GM18511 (cell line): ENCODE measurements at regions not wholly inside any gene's neighbourhood (a gene's known extent, or its start where the extent isn't known, plus 50 kb on each side); places are given as distances from the start of the nearest gene placed in this dataset.

Source experiments
- ATAC-seq: cut with Tn5 transposase; IDR thresholded peaks from one replicate; pipeline ENCODE4 v1.9.1; 2021; ENCODE audit warnings: mild to moderate bottlenecking, moderate library complexity; ENCODE audit not compliant: unreplicated experiment

DNA sequence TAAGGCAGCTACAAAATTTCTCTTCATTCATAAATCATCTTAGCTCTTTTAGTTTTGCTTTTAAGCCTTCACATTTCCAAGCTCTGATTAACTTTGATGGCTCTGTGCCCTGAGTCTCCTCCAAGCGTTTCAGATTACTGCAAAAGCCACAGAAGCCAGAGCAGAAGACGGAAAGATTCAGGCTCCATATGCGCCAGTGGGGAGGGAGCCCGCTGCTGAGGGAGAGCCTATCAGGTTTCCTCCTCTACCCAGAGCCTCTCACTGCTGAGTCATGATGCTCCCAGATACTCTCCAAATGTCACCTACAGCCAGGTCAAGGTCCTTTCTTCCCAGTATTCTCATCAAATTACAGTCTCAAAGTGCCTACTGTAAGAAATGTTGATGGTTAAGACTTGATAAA lies 193.6 kb downstream of the RAP2A start:
- ATAC-seq: no peak

GRCh38 chr13:97629601-97630272 lies 195.8 kb downstream of the RAP2A start:
- ATAC-seq: no peak

DNA sequence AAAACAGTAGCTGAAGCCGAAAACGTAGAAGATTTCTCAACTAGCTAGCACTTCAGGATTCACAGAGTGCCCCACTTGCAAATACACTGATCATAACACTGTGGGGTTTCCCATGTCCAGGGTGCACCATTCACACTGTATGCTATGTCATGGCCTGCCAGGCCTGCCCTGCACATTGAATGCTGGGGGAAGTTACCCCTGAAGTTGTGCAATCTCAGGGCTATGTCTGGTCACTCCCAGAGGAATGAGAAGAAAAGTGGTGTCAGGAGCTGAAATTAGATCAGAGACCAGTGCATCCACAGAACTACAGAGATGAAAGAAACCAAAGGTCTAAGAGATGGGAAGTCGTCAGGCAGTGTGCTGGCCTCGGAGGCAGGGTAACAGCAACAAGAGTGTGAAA lies 196.8 kb downstream of the RAP2A start:
- peak; percentile 24 for ATAC-seq

GRCh38 chr13:97631158-97631557 lies 197.2 kb downstream of the RAP2A start:
- ATAC-seq: peak; percentile 96

GRCh38 chr13:97639236-97639635 lies 205.3 kb downstream of the RAP2A start:
- no peak for ATAC-seq

DNA sequence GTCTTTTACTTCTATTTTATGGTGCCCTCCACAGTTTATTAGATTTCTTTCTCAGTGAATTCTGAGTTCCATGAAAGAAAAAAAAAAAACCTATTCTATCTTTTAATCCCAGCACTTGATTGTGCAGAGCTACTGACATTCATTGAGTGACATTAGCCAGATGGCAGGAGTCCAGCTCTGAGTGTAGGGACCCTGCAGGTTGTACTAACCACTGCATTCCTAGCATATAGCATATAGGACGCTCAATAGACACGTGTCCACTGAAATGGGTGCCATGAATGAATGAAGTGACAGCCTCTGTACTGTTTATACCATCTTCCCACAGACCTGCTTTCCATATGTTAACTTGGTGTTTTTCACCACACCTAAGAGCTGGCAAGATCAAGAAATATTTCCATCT lies 206.3 kb downstream of the RAP2A start:
- ATAC-seq: no peak

DNA sequence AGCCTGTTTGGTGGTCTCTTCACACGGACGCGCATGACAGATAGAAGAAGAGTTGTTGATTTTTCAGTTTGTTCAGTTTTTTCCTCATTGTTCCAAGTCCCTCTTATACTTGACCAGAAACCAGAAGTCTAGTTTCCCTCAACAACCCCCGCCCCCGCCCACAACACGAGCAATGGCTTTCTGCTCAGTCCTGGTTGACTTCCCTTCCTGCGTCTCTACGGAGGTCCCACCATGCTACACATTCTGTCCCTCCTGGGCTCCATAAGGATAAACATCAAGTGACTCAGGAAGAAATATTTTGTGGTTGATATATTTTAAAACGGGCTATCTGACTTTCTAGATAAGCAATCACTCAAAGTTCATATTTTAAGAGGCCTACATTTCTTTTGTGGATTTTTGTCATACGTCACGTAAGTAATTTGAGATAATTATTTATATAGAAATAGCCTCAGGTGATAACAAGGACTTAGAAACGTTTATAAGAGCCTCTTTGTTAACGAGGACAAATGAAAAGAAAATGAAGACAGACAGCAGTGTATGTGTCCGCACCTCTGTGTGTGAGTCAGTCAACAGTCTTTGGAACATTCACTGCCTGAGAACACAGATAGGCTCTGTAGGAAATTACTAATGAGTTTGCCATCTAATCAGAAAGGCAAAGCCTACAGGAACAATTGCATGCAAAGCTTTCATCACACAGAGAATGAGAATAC lies 214.4 kb downstream of the RAP2A start:
- no peak for ATAC-seq

- ATAC-seq: no peak
Observed at GRCh38 chr13:97648881-97649224, 214.9 kb downstream of the RAP2A start.

GRCh38 chr13:97653443-97654140 lies 219.6 kb downstream of the RAP2A start:
- ATAC-seq: no peak

DNA sequence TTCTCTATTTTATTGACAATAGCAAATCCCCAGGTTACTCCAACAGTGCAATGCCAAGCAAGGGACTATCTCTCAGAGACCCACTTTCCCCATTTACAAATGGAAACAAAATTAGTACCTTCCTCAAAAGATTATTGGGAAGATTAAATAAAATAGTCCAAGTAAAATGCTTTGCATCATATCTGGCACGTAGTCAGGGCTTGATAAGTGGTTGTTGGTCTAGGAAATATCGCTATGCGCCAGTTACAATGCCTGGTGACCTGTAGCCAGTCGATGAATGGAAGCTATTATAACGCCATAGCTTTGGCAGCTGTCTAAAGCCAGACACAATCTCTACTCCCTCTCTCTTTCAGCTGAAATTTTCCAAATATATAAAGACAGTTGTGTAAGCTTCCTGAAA lies 220.3 kb downstream of the RAP2A start:
- ATAC-seq: no peak

DNA sequence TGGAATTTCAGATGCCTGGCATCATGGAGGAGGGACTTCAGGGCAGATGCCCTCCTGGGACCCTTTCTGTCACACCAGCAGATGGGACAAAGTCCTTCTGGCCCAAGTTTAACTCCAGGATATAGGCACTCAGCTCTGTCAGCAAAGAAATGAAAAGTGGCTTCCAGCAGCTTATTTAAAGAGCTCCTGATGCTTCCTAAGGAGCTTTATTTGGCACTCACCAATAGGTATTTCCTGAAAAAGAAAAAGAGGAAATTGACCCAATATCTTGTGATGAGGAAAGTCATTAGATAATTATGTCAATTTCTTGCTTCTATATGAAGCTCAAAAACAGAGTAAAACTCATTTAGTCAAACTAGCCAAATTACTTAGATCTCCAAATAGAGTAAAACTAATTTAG lies 224.6 kb downstream of the RAP2A start:
- ATAC-seq: no peak

DNA sequence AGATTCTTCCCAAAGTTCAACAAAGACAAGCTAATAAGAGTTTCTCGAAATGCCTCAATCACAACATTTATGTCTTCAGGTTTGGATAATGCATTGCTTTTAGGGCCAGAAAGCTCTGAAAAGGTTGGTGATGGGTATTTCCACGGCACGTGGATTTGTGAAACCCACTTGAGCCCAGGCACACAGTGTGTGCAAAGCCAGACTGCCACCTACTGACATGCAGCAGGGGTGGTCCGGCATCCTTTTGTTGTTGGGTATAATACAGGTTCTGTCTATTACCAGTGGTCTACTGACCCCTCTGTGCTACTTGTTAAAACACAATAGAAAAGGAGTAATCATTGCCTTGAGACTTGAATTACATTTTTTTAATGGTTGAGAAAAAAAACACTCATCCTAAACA lies 225.6 kb downstream of the RAP2A start:
- no peak for ATAC-seq

- no peak for ATAC-seq
Observed at GRCh38 chr13:97660594-97661260, 226.8 kb downstream of the RAP2A start.

- no peak for ATAC-seq
Observed at GRCh38 chr13:97686594-97686993, 252.6 kb downstream of the RAP2A start.

GRCh38 chr13:97692628-97693027 lies 258.7 kb downstream of the RAP2A start:
- no peak for ATAC-seq

DNA sequence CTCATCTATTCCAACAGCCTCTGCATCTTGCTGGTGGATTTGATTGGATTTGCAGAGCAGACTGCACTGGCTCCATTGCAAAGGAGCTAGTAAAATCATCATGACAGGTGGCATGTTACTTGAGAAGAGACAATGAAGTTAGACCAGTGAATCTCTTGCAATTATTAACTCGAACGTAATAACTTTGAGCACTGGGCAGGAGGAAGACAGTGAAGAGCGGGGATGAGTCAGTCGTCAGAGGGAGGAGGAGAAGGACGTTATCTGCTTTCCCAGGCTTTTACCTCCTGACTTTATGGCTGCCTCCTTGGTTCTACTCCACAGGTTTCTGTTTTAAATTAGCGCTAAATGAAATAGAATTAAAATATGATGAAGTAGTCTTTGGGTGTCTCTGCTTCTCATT lies 257.8 kb upstream of the IPO5 start:
- ATAC-seq: no peak

DNA sequence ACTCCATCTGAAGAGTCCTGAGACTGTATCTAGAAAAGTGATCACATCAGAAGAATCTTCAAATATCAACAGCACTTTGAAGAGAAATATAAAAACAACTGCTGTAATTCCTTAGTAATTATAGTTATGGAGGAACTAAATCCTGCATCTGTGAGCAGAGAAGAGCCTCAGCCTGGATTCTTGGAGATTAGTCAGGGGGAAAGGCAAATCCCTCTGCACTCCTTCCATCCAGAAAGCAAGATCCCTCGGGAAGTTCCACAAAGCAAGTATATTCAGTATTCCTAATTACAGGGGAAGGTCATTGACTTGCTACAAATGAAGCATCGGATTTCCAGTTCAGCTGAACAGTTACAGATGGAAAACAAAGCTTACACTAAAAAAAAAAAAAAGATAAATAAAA lies 256.6 kb upstream of the IPO5 start:
- no peak for ATAC-seq

GRCh38 chr13:97700306-97700848 lies 253.1 kb upstream of the IPO5 start:
- ATAC-seq: no peak

DNA sequence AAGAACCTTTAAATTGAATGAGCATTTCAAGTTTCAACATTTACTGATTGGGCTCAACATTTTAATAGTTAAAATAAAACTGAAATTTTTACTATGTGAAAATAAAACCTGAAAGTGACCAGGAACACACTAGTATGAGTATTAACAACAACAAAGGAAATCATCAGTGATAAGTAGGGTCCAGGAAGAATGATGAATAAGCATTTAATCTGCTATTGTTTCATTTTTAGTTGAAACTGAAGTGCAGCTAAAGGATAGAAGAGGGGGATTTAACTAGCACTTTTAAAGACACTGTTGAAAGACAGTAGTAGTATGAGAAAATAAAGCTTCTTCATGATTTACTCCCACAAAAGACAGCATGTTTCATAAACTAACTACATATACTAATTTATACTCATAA lies 250.9 kb upstream of the IPO5 start:
- ATAC-seq: no peak

- no peak for ATAC-seq
Observed at GRCh38 chr13:97710797-97711196, 242.7 kb upstream of the IPO5 start.

DNA sequence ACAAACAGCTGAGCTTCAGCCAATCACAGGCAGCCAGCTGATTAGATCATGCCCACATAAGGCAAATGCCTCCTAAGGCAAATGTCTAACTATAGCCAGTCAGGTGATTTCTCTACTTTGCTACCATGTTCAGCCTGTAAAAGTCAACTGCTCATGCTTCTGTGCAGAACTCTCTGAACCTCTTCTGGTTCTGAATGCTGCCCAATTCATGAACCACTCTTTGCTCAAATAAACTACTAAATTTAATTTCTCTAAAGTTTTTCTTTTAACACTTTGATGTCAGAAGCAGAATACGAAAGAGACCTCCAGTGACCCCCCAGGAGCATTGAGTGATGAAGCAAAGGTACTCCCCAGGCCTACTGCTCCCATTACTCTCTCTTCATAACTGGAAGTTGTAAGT lies 240.7 kb upstream of the IPO5 start:
- no peak for ATAC-seq
